ENCODE measurements at regions not wholly inside any gene's neighbourhood (a gene's known extent, or its start where the extent isn't known, plus 50 kb on each side); places are given as distances from the start of the nearest gene placed in this dataset.

- TF ChIP-seq CEBPB (IDR thresholded peaks at IDR 0.05; ENCODE audit: low read depth) (no peak), SIN3A (IDR thresholded peaks at IDR 0.05; ENCODE audit: low read depth) (no peak)
- no peaks in the 10 kb centered on the region for H3K27me3 ChIP-seq (ENCODE audit: insufficient read depth, low read length)
- RAD21 ChIA-PET (ENCODE audit: low non-redundant PET in 1 of 2, low total read pairs in 2 of 2, uncharacterized antibody in 2 of 2, unreplicated experiment in 2 of 2): no interaction called here
- no peaks in the 10 kb centered on the region for H3K9me2 ChIP-seq (ENCODE audit: insufficient read depth)
- ATAC-seq (no peak), DNase-seq (ENCODE audit: low read depth, low spot score) (no peak)
- no peaks in the 10 kb centered on the region for H3K36me3 ChIP-seq (ENCODE audit: control insufficient read depth in 1 of 2, insufficient read depth in 2 of 2, low read length in 2 of 2)
- no peak overlapping the region for H2AFZ ChIP-seq (ENCODE audit: low read depth, low read length, poor library complexity, severe bottlenecking)
- no peak overlapping the region for H3K27ac ChIP-seq (ENCODE audit: low read depth, low read length)
- no peaks in the 10 kb centered on the region for H3K4me1 ChIP-seq (ENCODE audit: control insufficient read depth in 1 of 2, insufficient read depth in 2 of 2, low read length in 2 of 2)
- no peaks in the 10 kb centered on the region for H3K9me3 ChIP-seq (ENCODE audit: control insufficient read depth in 1 of 2, insufficient read depth in 1 of 2, low read depth in 1 of 2, low read length in 2 of 2)
- H3K4me3 ChIP-seq (replicated peaks in 1 of 2; ENCODE audit: low read depth in 1 of 2, low read length in 2 of 2): no peak overlapping the region
- no peaks in the 10 kb centered on the region for H3K79me2 ChIP-seq (ENCODE audit: insufficient read depth, low read length)
- no peak overlapping the region for H3K4me2 ChIP-seq (ENCODE audit: low read length)
- POLR2A ChIA-PET: no interaction called here
- H4K20me1 ChIP-seq (ENCODE audit: insufficient read depth): no peaks in the 10 kb centered on the region
- intact Hi-C loops (cut with micrococcal nuclease): no loop called here
- CTCF ChIA-PET: interaction anchor here (2.7 kb wide), 1 partner anchor 9 kb away, joined by 9 read pairs; no protein-coding TSS in a partner anchor
- BruUV-seq (replicated peaks): no TSS peak
- no peak overlapping the region for H3K9ac ChIP-seq (ENCODE audit: low read length)
Observed at GRCh38 chr3:112744106-112744505, 102.6 kb downstream of the CD200R1L start.

DNA sequence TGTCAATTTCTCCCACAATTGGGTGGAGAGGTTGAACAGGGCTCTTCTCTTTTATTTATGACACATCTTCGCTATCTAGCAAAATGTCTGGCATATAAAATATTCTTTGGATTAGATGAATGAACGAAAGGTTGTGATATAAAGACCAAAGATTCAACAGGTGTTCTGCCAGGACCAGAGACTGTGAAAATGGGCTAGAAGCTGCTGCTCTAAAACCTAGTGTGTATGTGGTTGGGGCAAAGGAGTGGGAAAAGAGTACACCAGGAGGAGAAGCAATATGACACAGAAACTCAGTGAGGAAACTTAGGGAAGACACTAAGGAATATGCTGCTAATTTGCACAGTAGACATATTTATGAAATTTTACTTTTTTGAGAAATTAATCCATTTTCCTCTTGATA, 102.0 kb upstream of the CCDC80 start:
- Histone ChIP-seq H3K4me3 (replicated peaks in 1 of 2; ENCODE audit: low read depth in 1 of 2, low read length in 2 of 2) (no peak overlapping the region), H3K4me1 (ENCODE audit: control insufficient read depth in 1 of 2, insufficient read depth in 2 of 2, low read length in 2 of 2) (no peaks in the 10 kb centered on the region), H3K36me3 (ENCODE audit: control insufficient read depth in 1 of 2, insufficient read depth in 2 of 2, low read length in 2 of 2) (no peaks in the 10 kb centered on the region), H3K27me3 (ENCODE audit: insufficient read depth, low read length) (no peaks in the 10 kb centered on the region), H3K4me2 (ENCODE audit: low read length) (no peak overlapping the region), H4K20me1 (ENCODE audit: insufficient read depth) (no peaks in the 10 kb centered on the region), H3K79me2 (ENCODE audit: insufficient read depth, low read length) (no peaks in the 10 kb centered on the region), H3K9me2 (ENCODE audit: insufficient read depth) (no peaks in the 10 kb centered on the region), H2AFZ (ENCODE audit: low read depth, low read length, poor library complexity, severe bottlenecking) (no peak overlapping the region), H3K27ac (ENCODE audit: low read depth, low read length) (no peak overlapping the region), H3K9me3 (ENCODE audit: control insufficient read depth in 1 of 2, insufficient read depth in 1 of 2, low read depth in 1 of 2, low read length in 2 of 2) (no peaks in the 10 kb centered on the region), H3K9ac (ENCODE audit: low read length) (no peak overlapping the region)
- POLR2A ChIA-PET: no interaction called here
- ATAC-seq: no peak
- RAD21 ChIA-PET (ENCODE audit: low non-redundant PET in 1 of 2, low total read pairs in 2 of 2, uncharacterized antibody in 2 of 2, unreplicated experiment in 2 of 2): no interaction called here
- intact Hi-C loops (cut with micrococcal nuclease): no loop called here
- CTCF ChIA-PET: interaction anchor here (2.7 kb wide), 1 partner anchor 8 kb away, joined by 9 read pairs; no protein-coding TSS in a partner anchor
- TF ChIP-seq ATF3 (IDR thresholded peaks at IDR 0.05): no peak
- no peak for TF ChIP-seq POLR2A (IDR thresholded peaks at IDR 0.05; ENCODE audit: borderline replicate concordance, extremely low read depth, insufficient read depth, insufficient read length)
- TF ChIP-seq RAD21 (IDR thresholded peaks at IDR 0.05; ENCODE audit: low read depth): no peak
- TF ChIP-seq POLR2AphosphoS5 (IDR thresholded peaks at IDR 0.05; ENCODE audit: low read depth, low read length): no peak
- TF ChIP-seq TCF7L2 (IDR thresholded peaks at IDR 0.05; ENCODE audit: borderline replicate concordance, extremely low read depth, insufficient read depth, insufficient read length): no peak
- no peak for TF ChIP-seq ZFX (IDR thresholded peaks at IDR 0.05)
- TF ChIP-seq SP1 (IDR thresholded peaks at IDR 0.05; ENCODE audit: low read depth): no peak
- no peak for TF ChIP-seq EGR1 (IDR thresholded peaks at IDR 0.05; ENCODE audit: low read depth)
- no peak for TF ChIP-seq YY1 (IDR thresholded peaks at IDR 0.05; ENCODE audit: extremely low read depth, insufficient replicate concordance, low read depth, low read length)
- TF ChIP-seq CEBPB (IDR thresholded peaks at IDR 0.05; ENCODE audit: low read depth): no peak
- no peak for TF ChIP-seq ELF1 (IDR thresholded peaks at IDR 0.05; ENCODE audit: borderline replicate concordance, low read depth)
- TF ChIP-seq CTCF (IDR thresholded peaks at IDR 0.05 in 2 of 3, conservative IDR thresholded peaks at IDR 0.05 in 1 of 3; ENCODE audit: borderline replicate concordance in 1 of 3, insufficient read depth in 1 of 3, low read depth in 2 of 3, low read length in 2 of 3): no peak
- TF ChIP-seq SRF (IDR thresholded peaks at IDR 0.05; ENCODE audit: low read depth): no peak
- TF ChIP-seq SIN3A (IDR thresholded peaks at IDR 0.05; ENCODE audit: low read depth): no peak
- TF ChIP-seq JUND (IDR thresholded peaks at IDR 0.05): no peak
- TF ChIP-seq EZH2 (IDR thresholded peaks at IDR 0.05): no peak
- TF ChIP-seq MAX (IDR thresholded peaks at IDR 0.05): no peak
- no peak for TF ChIP-seq EZH2phosphoT487 (IDR thresholded peaks at IDR 0.05; ENCODE audit: borderline replicate concordance)
- DNase-seq (ENCODE audit: low read depth, low spot score): no peak
- BruUV-seq (replicated peaks): no TSS peak
